Ascending aorta (tissue), 2 donors: ENCODE measurements at regions not wholly inside any gene's neighbourhood (a gene's known extent, or its start where the extent isn't known, plus 50 kb on each side); places are given as distances from the start of the nearest gene placed in this dataset.
"Not testable (repeated sequence)": the region's sequence is repeated elsewhere in the genome, so short reads cannot be mapped to it uniquely, and the experiment has no call there.

Source experiments
- DNase-seq, 2 donors: peaks; one replicate each; pipeline ENCODE4 v3.0.0-alpha.2; 2019; ENCODE audit warnings: low spot score in 2 of 2
- H3K27ac ChIP-seq, 2 donors: fragments of 200-600 bp; sonication (generic); one replicate each; pipeline ENCODE4 v1.5.1; 2016 to 2017; ENCODE audit warnings: mild to moderate bottlenecking in 1 of 2
- H3K27me3 ChIP-seq: fragments of 200-600 bp; sonication (generic); one replicate; pipeline ENCODE4 v1.5.1; 2017
- H3K36me3 ChIP-seq, 2 donors: fragments of 200-600 bp; sonication (generic); one replicate each; pipeline ENCODE4 v1.5.1; 2016
- H3K4me1 ChIP-seq, 2 donors: fragments of 200-600 bp; sonication (generic); one replicate each; pipeline ENCODE4 v1.5.1; 2016 to 2017; ENCODE audit warnings: mild to moderate bottlenecking in 1 of 2
- H3K4me3 ChIP-seq, 2 donors: fragments of 200-600 bp; sonication (generic); one replicate each; pipeline ENCODE4 v1.5.1; 2016 to 2017; ENCODE audit warnings: mild to moderate bottlenecking in 1 of 2
- H3K9me3 ChIP-seq, 2 donors: fragments of 200-600 bp; sonication (generic); one replicate each; pipeline ENCODE4 v1.5.1; 2016
- CTCF ChIP-seq, 3 experiments: fragments of 200-600 bp in 2 of 3; fragments of 450-650 bp in 1 of 3; sonication (generic) in 2 of 3; IDR thresholded peaks; one replicate each; pipeline ENCODE4 v1.5.1; 2016 to 2019; ENCODE audit warnings: antibody characterized with exemption in 3 of 3, mild to moderate bottlenecking in 1 of 3, moderate library complexity in 1 of 3
- intact Hi-C: fragments of 100-400 bp; cut with DNase I; formaldehyde crosslinking; loops from one replicate; pipeline ENCODE4 v1.15.1; 2023

DNA sequence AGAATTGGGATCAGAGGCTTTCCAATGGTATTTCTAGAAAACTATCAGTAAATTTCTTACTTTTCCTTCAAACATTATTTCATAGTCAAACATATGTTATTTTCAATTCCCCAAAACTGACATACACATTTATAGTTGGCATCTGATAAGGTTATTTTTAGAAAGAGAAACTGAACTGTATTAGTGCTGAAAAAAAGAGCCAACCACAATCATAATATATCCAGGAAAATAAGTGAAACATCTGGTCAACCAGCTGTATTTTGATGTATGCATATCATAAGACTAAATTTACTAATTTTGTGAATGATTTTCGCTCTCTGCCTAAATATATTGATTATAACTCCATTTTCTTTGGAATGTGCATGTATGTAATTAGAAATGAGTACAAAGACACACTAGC, 554.2 kb downstream of the FLRT2 start:
- no peaks in the 10 kb centered on the region for H3K27me3 ChIP-seq
- DNase-seq = no peak
- intact Hi-C loops = no loop called here
- H3K9me3 ChIP-seq = no peaks in the 10 kb centered on the region
- no peak overlapping the region for H3K4me3 ChIP-seq
- no peak for TF ChIP-seq CTCF (IDR thresholded peaks at IDR 0.05)
- H3K36me3 ChIP-seq = no peaks in the 10 kb centered on the region
- H3K4me1 ChIP-seq = no peaks in the 10 kb centered on the region
- no peak overlapping the region for H3K27ac ChIP-seq

- no peaks in the 10 kb centered on the region for H3K27me3 ChIP-seq
- TF ChIP-seq CTCF (IDR thresholded peaks at IDR 0.05) = no peak
- DNase-seq = no peak
- H3K27ac ChIP-seq = no peak overlapping the region
- H3K4me1 ChIP-seq = no peaks in the 10 kb centered on the region
- H3K4me3 ChIP-seq = no peak overlapping the region
- no peaks in the 10 kb centered on the region for H3K9me3 ChIP-seq
- intact Hi-C loops = no loop called here
- no peaks in the 10 kb centered on the region for H3K36me3 ChIP-seq
Measured at GRCh38 chr14:86083616-86084015, 553.7 kb downstream of the FLRT2 start.

- DNase-seq = no peak
- Histone ChIP-seq H3K9me3 (no peaks in the 10 kb centered on the region), H3K27ac (no peak overlapping the region), H3K36me3 (no peaks in the 10 kb centered on the region), H3K4me1 (no peaks in the 10 kb centered on the region), H3K27me3 (no peaks in the 10 kb centered on the region), H3K4me3 (no peak overlapping the region)
- intact Hi-C loops = no loop called here
- no peak for TF ChIP-seq CTCF (IDR thresholded peaks at IDR 0.05)
Measured at GRCh38 chr14:86072116-86072894, 542.4 kb downstream of the FLRT2 start.

DNA sequence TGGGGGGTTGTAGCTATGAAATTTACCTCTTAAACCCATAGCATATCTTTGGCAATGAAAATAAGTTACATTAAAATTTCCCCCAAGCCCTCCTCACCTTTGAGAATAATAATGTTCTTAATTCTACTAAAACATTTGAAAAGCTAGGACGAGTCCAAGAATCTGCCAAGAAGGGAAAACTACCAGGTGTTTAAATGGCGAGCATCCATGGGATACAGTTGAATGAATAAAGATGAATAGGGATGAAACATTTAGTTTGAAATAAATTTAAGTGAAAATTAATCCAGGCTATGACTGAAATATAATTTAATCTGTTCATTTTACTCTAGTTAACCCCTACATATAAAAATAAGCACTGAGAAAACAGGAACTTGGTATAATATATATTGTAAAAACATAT, 536.7 kb downstream of the FLRT2 start:
- Histone ChIP-seq H3K4me3 (no peak overlapping the region), H3K27ac (no peak overlapping the region), H3K36me3 (no peaks in the 10 kb centered on the region), H3K9me3 (no peaks in the 10 kb centered on the region), H3K27me3 (no peaks in the 10 kb centered on the region), H3K4me1 (no peaks in the 10 kb centered on the region)
- intact Hi-C loops = no loop called here
- TF ChIP-seq CTCF (IDR thresholded peaks at IDR 0.05) = no peak
- DNase-seq = no peak

- intact Hi-C loops = no loop called here
- no peaks in the 10 kb centered on the region for H3K36me3 ChIP-seq
- no peaks in the 10 kb centered on the region for H3K4me1 ChIP-seq
- H3K27ac ChIP-seq = no peak overlapping the region
- H3K9me3 ChIP-seq = no peaks in the 10 kb centered on the region
- no peak for TF ChIP-seq CTCF (IDR thresholded peaks at IDR 0.05)
- no peak overlapping the region for H3K4me3 ChIP-seq
- H3K27me3 ChIP-seq = no peaks in the 10 kb centered on the region
- no peak for DNase-seq
Measured at GRCh38 chr14:86065407-86065806, 535.5 kb downstream of the FLRT2 start.

DNA sequence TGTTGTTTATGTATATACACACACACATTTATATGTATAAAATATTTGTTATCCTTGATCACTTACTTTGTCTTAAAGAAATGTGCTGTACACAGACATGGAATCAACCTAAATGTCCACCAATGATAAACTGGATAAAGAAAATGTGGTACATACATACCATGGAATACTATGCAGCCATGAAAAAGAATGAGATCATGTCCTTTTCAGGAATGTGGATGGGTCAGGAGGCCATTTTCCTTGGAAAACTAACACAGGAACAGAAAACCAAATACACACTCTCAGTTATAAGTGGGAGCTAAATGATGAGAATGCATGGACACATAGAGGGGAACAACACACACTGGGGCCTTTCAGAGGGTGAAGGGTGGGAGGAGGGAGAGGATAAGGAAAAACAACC, 534.7 kb downstream of the FLRT2 start:
- H3K4me1 ChIP-seq, H3K27ac ChIP-seq, H3K27me3 ChIP-seq, DNase-seq, intact Hi-C loops, H3K36me3 ChIP-seq, H3K9me3 ChIP-seq, H3K4me3 ChIP-seq: not testable (repeated sequence)
